ENCODE measurements at regions not wholly inside any gene's neighbourhood (a gene's known extent, or its start where the extent isn't known, plus 50 kb on each side); places are given as distances from the start of the nearest gene placed in this dataset.

DNA sequence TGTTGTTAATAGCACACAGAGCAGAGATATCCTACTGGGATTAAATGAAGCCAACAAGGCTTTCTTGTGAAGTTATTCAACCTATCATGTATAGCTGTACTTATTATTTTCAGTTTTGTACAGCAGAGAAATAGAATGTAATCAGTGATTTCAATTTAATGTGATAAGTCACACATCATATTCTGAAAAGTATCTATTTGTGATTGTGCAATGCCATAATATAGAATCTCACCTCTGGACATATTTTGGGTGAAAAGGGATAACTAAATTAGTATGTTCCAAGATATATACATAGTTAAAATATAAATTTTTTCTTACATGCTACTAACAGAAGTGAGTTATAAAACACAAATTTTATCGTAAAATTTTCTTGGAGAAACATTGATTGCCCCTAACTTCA lies 544.3 kb upstream of the KIF2B start:
- TF ChIP-seq MXI1 (IDR thresholded peaks at IDR 0.05; ENCODE audit: low read depth, low read length) (no peak), CTCF (IDR thresholded peaks at IDR 0.05) (no peak), FOXM1 (IDR thresholded peaks at IDR 0.05; ENCODE audit: low read depth) (no peak)
